ENCODE measurements at regions not wholly inside any gene's neighbourhood (a gene's known extent, or its start where the extent isn't known, plus 50 kb on each side); places are given as distances from the start of the nearest gene placed in this dataset.
"Not testable (repeated sequence)": the region's sequence is repeated elsewhere in the genome, so short reads cannot be mapped to it uniquely, and the experiment has no call there.

DNA sequence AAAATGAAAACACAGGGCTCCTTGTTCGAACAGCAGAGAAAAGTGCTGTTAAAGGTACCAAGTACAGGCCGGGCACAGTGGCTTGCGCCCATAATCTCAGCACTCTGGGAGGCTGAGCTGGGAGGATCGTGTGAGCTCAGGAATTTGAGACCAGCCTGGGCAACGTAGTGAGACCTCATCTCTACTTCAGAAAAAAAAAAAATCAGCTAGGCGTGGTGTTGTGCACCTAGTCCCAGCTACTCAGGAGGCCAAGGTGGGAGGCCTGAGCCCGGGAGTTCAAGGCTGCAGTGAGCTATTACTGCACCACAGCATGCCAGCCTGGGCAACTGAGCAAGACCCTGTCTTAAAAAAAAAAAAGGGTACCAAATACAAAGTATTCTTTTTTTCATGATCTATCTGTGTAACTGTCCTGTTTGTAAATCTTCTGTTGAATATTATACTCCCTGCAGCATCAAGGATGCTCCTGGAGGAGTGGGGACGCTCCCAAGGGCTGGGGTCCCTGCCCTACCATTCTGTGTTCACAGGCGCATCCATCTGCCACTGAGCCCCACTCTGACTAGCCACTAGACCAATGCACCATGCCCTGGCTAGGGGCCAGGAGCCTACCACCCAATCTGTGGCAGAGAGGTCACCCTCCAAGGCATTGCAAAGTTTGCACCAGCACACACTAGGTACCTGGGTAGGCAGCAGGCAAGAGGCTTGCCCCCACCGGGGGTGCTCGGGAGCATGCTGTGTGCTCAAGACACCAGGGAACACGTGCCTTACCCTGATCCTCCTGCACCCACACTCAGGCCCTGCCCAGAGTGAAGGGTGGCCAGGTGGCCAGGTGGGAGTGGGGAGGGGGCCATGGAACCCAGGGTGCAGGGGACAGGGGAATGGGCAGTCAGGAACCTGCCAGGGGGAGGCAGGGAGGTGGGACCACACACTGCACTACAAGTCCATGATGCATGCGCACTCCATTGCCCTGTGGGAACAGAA lies 67.3 kb upstream of the KMT2C start:
- no peak for DNase-seq

DNA sequence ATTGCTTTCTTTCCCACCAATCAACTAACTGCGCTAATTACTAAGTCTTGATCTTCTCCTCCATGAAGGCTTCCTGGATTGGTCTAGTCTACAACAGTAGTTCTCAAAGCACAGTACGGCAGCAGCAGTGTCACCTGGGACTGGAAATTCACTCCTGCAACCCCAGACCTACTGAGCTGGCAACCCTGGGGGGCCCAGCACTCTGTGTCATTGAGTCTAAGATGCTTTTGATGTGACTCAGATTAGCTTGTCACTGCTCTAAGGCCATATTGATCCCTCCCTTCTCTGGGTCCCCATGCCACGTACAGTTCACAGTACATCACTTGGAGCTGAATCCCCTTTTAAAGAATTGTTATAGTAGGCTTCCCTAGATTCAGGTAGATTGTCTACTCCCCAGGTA lies 65.7 kb upstream of the KMT2C start:
- DNase-seq: no peak

DNA sequence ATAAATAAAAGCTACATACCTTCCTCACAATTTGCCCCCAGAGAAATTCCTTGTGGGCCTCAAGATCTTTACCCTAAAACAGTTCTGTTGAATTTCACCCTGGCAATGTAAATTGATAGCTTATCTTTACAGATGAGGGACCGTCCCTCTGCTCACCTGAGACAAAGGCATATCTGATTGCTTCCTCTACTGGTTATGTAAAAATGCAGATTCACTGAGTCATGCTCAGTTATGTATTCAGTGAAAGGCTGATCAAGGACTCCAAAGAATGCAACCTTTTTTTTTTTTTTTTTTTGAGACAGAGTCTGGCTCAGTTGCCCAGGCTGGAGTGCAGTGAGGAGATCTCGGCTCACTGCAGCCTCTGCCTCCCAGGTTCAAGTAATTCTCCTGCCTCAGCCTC lies 64.2 kb upstream of the KMT2C start:
- DNase-seq: not testable (repeated sequence)

DNA sequence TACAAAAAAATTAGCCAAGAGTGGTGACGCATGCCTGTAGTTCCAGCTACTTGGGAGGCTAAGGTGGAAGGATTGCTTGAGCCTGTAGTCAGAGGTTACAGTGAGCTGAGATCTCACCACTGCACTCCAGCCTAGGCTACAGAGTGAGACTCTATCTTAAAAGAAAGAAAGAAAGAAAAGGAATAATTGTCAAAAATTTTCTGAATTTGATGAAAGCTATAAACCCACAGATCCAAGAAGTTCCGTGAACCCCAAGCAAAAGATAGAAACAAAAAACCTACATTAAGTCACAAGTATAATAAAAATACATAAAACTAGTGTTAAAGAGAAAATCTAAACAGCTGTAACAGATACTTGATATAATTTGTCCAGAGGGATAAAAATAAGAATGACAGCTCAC lies 60.1 kb upstream of the KMT2C start:
- DNase-seq: no peak

DNA sequence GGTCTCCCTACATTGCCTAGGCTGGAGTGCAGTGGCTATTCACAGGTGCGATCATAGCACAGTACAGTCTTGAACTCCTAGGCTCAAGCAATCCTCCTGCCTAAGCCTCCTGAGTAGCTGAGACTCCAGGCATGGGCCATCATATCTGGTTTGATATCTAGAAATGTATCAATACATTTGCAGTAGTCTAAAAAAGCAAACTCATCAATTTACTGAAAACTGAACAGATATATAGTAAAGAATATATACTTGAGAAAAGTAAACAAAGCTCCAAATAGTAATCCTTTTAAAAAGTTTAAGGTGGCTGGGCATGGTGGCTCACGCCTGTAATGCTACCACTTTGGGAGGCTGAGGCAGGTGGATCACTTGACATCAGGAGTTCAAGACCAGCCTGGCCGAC lies 57.1 kb upstream of the KMT2C start:
- DNase-seq: no peak

DNA sequence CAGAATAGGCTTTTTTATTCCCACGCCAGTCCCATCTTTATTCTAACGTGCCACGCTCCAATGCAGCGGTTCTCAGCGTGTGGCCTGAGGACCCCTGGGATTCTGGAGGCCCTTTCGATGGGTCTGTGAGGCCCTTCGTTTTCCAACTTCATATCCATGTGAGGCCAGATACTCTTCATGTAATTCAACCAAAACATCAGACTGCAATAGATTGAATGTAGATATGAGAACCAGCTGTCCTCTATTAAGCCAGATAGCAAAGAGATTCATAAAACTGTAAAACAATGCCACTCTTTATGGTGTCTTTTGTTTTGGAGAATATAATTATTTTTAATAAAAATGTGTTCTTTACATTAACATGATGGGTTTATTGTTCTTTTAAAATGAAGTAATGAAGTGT lies 53.2 kb upstream of the KMT2C start:
- DNase-seq: no peak

DNA sequence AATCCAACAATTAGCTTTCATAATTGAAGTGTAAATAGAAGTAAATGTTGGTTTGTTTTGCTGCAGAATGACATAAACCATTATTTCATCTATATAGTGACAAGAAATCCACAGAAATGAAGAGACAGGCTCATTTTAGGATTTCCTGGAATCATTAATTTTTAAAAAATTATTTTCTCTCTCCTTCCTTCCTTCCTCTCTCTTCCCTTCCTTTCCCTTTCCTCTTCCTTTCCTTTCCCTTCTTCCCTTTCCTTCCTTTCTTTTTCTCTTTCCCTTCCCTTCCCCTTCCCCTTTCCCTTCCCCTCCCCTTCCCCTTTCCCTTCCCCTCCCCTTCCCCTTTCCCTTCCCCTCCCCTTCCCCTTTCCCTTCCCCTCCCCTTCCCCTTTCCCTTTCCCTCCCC lies 51.2 kb upstream of the KMT2C start:
- DNase-seq: no peak

DNA sequence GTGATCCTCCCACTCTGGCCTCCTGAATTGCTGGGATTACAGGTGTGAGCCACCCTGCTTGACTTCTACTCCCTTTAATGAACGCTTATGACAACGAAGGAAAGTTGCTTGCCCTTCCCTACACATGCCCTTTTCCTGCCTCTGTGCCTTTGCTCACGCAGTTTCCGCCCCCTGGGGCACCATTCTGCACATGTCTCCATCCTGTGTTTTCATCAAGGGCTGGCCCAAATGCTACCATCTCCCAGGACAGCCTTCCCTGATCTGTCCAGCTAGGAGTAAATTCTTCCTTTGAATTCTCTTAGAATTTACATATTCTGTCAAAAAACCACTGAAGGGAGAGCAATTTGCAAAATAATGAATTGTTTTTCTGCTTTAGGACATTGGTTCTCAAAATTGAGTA lies 50.0 kb upstream of the KMT2C start:
- DNase-seq: no peak

Data from CD4-positive, alpha-beta T cell treated with Interleukin-1 beta for 1 hour (primary cell).